KMS-11 (cell line): ENCODE measurements at regions not wholly inside any gene's neighbourhood (a gene's known extent, or its start where the extent isn't known, plus 50 kb on each side); places are given as distances from the start of the nearest gene placed in this dataset.

Experiments used
- H2AFZ ChIP-seq: fragments of 200-600 bp; sonication (generic); 2 replicates; pipeline ENCODE4 v1.6.1; 2016; ENCODE audit warnings: antibody characterized with exemption, mixed run types, low read depth
- H3K27ac ChIP-seq: fragments of 200-600 bp; sonication (generic); 2 replicates; pipeline ENCODE4 v1.6.1; 2016; ENCODE audit warnings: mild to moderate bottlenecking, mixed run types
- H3K27me3 ChIP-seq: fragments of 200-600 bp; sonication (generic); 2 replicates; pipeline ENCODE4 v1.6.1; 2017; ENCODE audit warnings: mild to moderate bottlenecking, low read depth, mixed run types, moderate library complexity; ENCODE audit not compliant: insufficient read depth
- H3K36me3 ChIP-seq: fragments of 200-600 bp; sonication (generic); 2 replicates; pipeline ENCODE4 v1.6.1; 2017; ENCODE audit warnings: mild to moderate bottlenecking, mixed run types; ENCODE audit not compliant: insufficient read depth
- H3K4me1 ChIP-seq: fragments of 200-600 bp; sonication (generic); 2 replicates; pipeline ENCODE4 v1.6.1; 2016; ENCODE audit warnings: mild to moderate bottlenecking, low read depth, mixed run types; ENCODE audit not compliant: poor library complexity, severe bottlenecking
- H3K4me2 ChIP-seq: fragments of 200-600 bp; sonication (generic); 2 replicates; pipeline ENCODE4 v1.7.0; 2016; ENCODE audit warnings: mild to moderate bottlenecking, mixed run types
- H3K4me3 ChIP-seq: fragments of 200-600 bp; sonication (generic); IDR thresholded peaks from 2 replicates; pipeline ENCODE4 v1.6.1; 2017; ENCODE audit warnings: low read depth, low read length, mixed read lengths; ENCODE audit not compliant: insufficient read depth
- H3K79me2 ChIP-seq: fragments of 200-600 bp; sonication (generic); 2 replicates; pipeline ENCODE4 v1.6.1; 2016; ENCODE audit warnings: low read depth, mixed run types; ENCODE audit not compliant: insufficient read depth
- H3K9ac ChIP-seq: fragments of 200-600 bp; sonication (generic); 2 replicates; pipeline ENCODE4 v1.6.1; 2016; ENCODE audit warnings: mild to moderate bottlenecking, mixed run types
- H4K20me1 ChIP-seq: fragments of 200-600 bp; sonication (generic); 2 replicates; pipeline ENCODE4 v1.6.1; 2016; ENCODE audit warnings: mild to moderate bottlenecking, mixed run types; ENCODE audit not compliant: insufficient read depth
- CTCF ChIP-seq: fragments of 200-600 bp; sonication (generic); conservative IDR thresholded peaks from 2 replicates; pipeline ENCODE4 v1.6.1; 2017; ENCODE audit warnings: low read depth, mild to moderate bottlenecking, antibody characterized with exemption, low read length, moderate library complexity, mixed read lengths

DNA sequence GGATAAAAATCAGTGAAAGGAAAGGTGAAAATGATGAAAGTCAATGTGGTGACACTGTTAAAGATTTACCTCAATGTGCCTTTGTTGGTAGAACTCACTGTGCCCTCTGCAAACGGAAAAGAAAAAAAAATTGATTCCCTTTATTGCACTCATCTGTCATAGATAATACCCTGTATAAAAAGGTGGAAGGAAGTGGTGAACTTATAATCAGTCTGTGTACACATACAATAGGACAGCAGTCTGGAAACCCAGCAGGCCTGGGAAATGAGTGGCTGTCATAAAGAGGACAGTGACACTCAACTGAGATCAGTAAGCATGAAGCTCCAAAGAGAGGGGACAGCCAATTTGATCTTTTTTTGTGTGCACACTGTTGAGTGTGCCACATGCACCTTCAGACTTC lies 364.7 kb downstream of the NOVA1 start:
- Histone ChIP-seq H3K4me2 (no peak overlapping the region), H2AFZ (no peak overlapping the region), H3K4me1 (no peaks in the 10 kb centered on the region), H3K79me2 (no peaks in the 10 kb centered on the region), H4K20me1 (no peaks in the 10 kb centered on the region), H3K27ac (no peak overlapping the region), H3K36me3 (no peaks in the 10 kb centered on the region), H3K9ac (no peak overlapping the region), H3K27me3 (no peaks in the 10 kb centered on the region), H3K4me3 (no peak overlapping the region)
- TF ChIP-seq CTCF, result no peak

DNA sequence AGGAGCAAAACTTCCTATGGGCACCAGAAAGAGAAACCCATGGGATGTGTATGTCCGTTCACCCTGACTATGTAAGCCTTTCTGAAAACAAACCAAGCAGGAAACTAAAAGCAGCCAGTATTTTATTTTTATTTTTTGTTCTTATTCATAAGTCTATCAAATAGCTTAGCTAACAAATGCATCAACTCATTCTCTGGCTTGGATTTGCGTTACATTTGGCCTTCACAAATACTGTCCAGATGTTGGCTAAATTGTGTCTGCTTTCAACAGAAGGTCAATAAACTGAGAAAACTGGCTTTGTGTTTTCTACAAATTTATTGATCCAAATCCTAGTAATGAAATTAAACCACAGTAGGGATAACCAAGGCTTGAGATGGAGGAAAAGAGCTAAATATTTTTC lies 379.0 kb downstream of the NOVA1 start:
- no peaks in the 10 kb centered on the region for H4K20me1 ChIP-seq
- H3K27me3 ChIP-seq, result no peaks in the 10 kb centered on the region
- no peaks in the 10 kb centered on the region for H3K79me2 ChIP-seq
- H3K4me3 ChIP-seq, result no peak overlapping the region
- H3K9ac ChIP-seq, result no peak overlapping the region
- TF ChIP-seq CTCF, result no peak
- H2AFZ ChIP-seq, result no peak overlapping the region
- H3K36me3 ChIP-seq, result no peaks in the 10 kb centered on the region
- no peak overlapping the region for H3K4me2 ChIP-seq
- no peak overlapping the region for H3K27ac ChIP-seq
- H3K4me1 ChIP-seq, result no peaks in the 10 kb centered on the region

- no peaks in the 10 kb centered on the region for H3K4me1 ChIP-seq
- H3K4me2 ChIP-seq, result no peak overlapping the region
- TF ChIP-seq CTCF, result no peak
- no peak overlapping the region for H3K9ac ChIP-seq
- H3K79me2 ChIP-seq, result no peaks in the 10 kb centered on the region
- H3K36me3 ChIP-seq, result no peaks in the 10 kb centered on the region
- H3K27ac ChIP-seq, result no peak overlapping the region
- no peaks in the 10 kb centered on the region for H3K27me3 ChIP-seq
- no peaks in the 10 kb centered on the region for H4K20me1 ChIP-seq
- H2AFZ ChIP-seq, result no peak overlapping the region
- no peak overlapping the region for H3K4me3 ChIP-seq
Observed at GRCh38 chr14:26217778-26218177, 380.1 kb downstream of the NOVA1 start.

DNA sequence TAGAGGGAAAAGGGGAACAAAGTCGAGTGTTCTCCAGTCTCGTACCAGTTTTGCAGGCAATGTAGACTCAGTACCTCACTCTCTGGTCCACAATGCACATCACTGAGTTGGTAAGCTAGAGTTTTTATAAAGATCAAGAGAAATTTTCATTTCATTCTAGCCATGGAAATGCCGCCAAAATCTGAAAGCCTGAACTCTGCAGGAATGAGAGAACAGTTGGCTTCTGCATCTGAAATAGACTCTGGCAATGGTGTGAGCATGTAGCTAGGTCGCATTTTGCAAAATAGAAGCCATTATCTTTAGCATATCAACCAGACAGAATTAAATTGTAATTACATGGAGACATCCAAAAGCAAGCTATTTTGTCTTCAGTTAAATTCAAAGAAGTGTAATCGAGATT lies 381.0 kb downstream of the NOVA1 start:
- Histone ChIP-seq H3K4me3 (no peak overlapping the region), H3K27ac (no peak overlapping the region), H2AFZ (no peak overlapping the region), H3K79me2 (no peaks in the 10 kb centered on the region), H3K36me3 (no peaks in the 10 kb centered on the region), H3K27me3 (no peaks in the 10 kb centered on the region), H4K20me1 (no peaks in the 10 kb centered on the region), H3K4me1 (no peaks in the 10 kb centered on the region), H3K4me2 (no peak overlapping the region), H3K9ac (no peak overlapping the region)
- no peak for TF ChIP-seq CTCF
